Neutrophil (primary cell): ENCODE measurements at regions not wholly inside any gene's neighbourhood (a gene's known extent, or its start where the extent isn't known, plus 50 kb on each side); places are given as distances from the start of the nearest gene placed in this dataset.

Source experiments
- H3K27ac ChIP-seq: fragments of 200-600 bp; sonication (generic); 2 replicates; pipeline ENCODE4 v1.5.1; 2016; ENCODE audit warnings: mild to moderate bottlenecking, moderate library complexity
- H3K27me3 ChIP-seq: fragments of 200-600 bp; sonication (generic); 2 replicates; pipeline ENCODE4 v1.6.0; 2016; ENCODE audit warnings: mild to moderate bottlenecking
- H3K36me3 ChIP-seq: fragments of 200-600 bp; sonication (generic); 2 replicates; pipeline ENCODE4 v1.5.1; 2017
- H3K4me1 ChIP-seq, 2 experiments: fragments of 200-600 bp in 1 of 2; sonication (generic) in 1 of 2; 1 replicate in 1 of 2; 2 replicates in 1 of 2; pipeline versions ENCODE4 v1.5.1 to v1.6.1; 2013 to 2016; ENCODE audit warnings: low read depth in 1 of 2, low read length in 1 of 2, mild to moderate bottlenecking in 1 of 2, moderate library complexity in 1 of 2; ENCODE audit not compliant: control insufficient read depth in 1 of 2, insufficient read depth in 1 of 2
- H3K4me3 ChIP-seq, 2 experiments: fragments of 200-600 bp in 1 of 2; sonication (generic) in 1 of 2; 1 replicate in 1 of 2; 2 replicates in 1 of 2; pipeline ENCODE4 v1.5.1; 2013 to 2016; ENCODE audit warnings: low read depth in 1 of 2, low read length in 1 of 2, mild to moderate bottlenecking in 1 of 2, moderate library complexity in 1 of 2
- H3K9me3 ChIP-seq: fragments of 200-600 bp; sonication (generic); 2 replicates; pipeline ENCODE4 v1.5.1; 2016
- CTCF ChIP-seq: fragments of 200-600 bp; sonication (generic); IDR thresholded peaks from 2 replicates; pipeline ENCODE4 v1.5.1; 2016; ENCODE audit warnings: antibody characterized with exemption

GRCh38 chr10:131451407-131452015 is 140.0 kb upstream of the TCERG1L start:
- Histone ChIP-seq H3K4me3 (no peak overlapping the region), H3K36me3 (no peaks in the 10 kb centered on the region), H3K4me1 (no peaks in the 10 kb centered on the region), H3K9me3 (no peaks in the 10 kb centered on the region), H3K27ac (no peak overlapping the region), H3K27me3 (peaks cover 49% of the 10 kb centered on the region)
- TF ChIP-seq CTCF, result no peak

- no peaks in the 10 kb centered on the region for H3K9me3 ChIP-seq
- no peak overlapping the region for H3K4me3 ChIP-seq
- no peak for TF ChIP-seq CTCF
- H3K27me3 ChIP-seq, result peaks cover 49% of the 10 kb centered on the region
- no peaks in the 10 kb centered on the region for H3K4me1 ChIP-seq
- H3K36me3 ChIP-seq, result no peaks in the 10 kb centered on the region
- no peak overlapping the region for H3K27ac ChIP-seq
Observed at GRCh38 chr10:131452926-131453720, 141.6 kb upstream of the TCERG1L start.

- peak; percentile 70 for TF ChIP-seq CTCF
- H3K27ac ChIP-seq, result no peak overlapping the region
- H3K27me3 ChIP-seq, result peaks cover 49% of the 10 kb centered on the region
- no peak overlapping the region for H3K4me3 ChIP-seq
- no peaks in the 10 kb centered on the region for H3K36me3 ChIP-seq
- no peaks in the 10 kb centered on the region for H3K4me1 ChIP-seq
- no peaks in the 10 kb centered on the region for H3K9me3 ChIP-seq
Observed at GRCh38 chr10:131453721-131454634, 142.5 kb upstream of the TCERG1L start.

GRCh38 chr10:131456411-131456810 is 144.9 kb upstream of the TCERG1L start:
- H3K4me1 ChIP-seq, result no peaks in the 10 kb centered on the region
- H3K9me3 ChIP-seq, result no peaks in the 10 kb centered on the region

More at GRCh38 chr10:131456411-131456810, 144.9 kb upstream of the TCERG1L start:
- TF ChIP-seq CTCF, result no peak
- Histone ChIP-seq H3K4me3 (no peak overlapping the region), H3K27ac (no peak overlapping the region), H3K36me3 (no peaks in the 10 kb centered on the region), H3K27me3 (peaks cover 38% of the 10 kb centered on the region)
